GM20000 (cell line): ENCODE measurements at regions not wholly inside any gene's neighbourhood (a gene's known extent, or its start where the extent isn't known, plus 50 kb on each side); places are given as distances from the start of the nearest gene placed in this dataset.
"Not testable (repeated sequence)": the region's sequence is repeated elsewhere in the genome, so short reads cannot be mapped to it uniquely, and the experiment has no call there.

Experiments
- DNase-seq: peaks from one replicate; pipeline ENCODE4 v3.0.0; 2012; ENCODE audit warnings: low spot score
- CTCF ChIP-seq: IDR thresholded peaks from 2 replicates; pipeline ENCODE4 v1.5.1; 2012; ENCODE audit warnings: mild to moderate bottlenecking, control low read depth; ENCODE audit errors: extremely low read depth, missing control alignments

DNA sequence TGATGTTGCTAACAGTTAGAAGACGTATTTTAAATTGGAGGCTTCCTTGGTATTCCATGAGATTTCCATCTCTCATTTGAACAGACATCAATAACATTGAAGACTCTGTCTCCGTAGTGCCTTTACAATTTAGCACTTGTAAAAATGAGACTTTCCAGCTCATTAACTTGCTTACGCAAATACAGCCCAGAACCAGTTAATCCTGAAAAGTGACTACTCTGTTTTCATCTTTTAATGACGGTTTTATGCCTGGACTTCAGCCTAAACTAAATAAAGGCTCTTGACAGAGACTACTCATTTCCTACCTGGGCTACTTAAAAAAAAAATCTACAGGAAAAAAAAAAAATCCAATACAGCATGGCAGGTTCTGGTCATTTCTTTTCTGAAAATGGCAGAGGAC, 148.6 kb downstream of the LRATD1 start:
- no peak for DNase-seq

GRCh38 chr2:14788814-14789213, 156.3 kb downstream of the LRATD1 start:
- not testable (repeated sequence) for DNase-seq

More for the DNA sequence above, 148.6 kb downstream of the LRATD1 start:
- TF ChIP-seq CTCF = no peak

GRCh38 chr2:14790041-14790640, 157.6 kb downstream of the LRATD1 start:
- no peak for TF ChIP-seq CTCF
- no peak for DNase-seq

- no peak for TF ChIP-seq CTCF
- DNase-seq = no peak
These were observed 171.5 kb downstream of the LRATD1 start for GRCh38 chr2:14803994-14804393.

- TF ChIP-seq CTCF = no peak
- no peak for DNase-seq
These were observed 172.4 kb downstream of the LRATD1 start for GRCh38 chr2:14804902-14805301.

DNA sequence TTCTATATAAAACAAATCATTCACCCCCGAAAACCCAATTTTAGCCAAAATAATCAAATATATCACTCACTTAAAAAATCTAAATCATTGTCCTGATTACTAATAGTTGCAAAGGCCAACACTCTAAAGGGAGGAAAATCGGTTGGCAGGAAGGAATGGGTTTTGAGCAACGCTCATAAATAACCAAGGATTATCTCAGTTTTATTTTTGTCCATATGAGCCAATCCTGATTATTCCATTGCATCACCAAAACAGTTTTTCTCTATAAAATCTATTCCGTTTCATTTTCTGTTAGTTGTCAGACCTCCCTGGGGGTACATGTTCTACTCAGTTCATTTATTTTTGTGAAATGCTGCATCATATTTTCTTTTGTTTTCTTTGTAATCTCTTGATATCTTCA, 174.1 kb downstream of the LRATD1 start:
- DNase-seq = no peak
- TF ChIP-seq CTCF = no peak

DNA sequence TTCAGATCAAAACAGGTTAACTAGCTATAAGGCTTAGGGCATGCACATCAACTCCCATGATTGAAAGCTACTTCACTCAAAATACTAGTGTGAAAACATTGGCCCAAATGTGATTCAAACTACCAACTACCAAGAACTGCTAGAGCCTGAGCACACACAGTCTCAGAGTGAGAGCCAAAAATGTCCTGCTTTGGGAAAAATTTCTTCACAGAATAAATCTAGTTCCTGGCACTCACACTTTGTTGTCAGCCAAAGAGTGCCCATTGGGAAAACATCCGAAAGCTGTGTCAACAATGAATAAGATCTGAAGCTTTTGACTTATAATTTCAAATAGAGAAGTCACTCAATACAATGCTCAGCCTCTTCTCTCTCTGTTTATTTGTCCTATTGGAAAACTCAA, 182.7 kb downstream of the LRATD1 start:
- no peak for DNase-seq
- no peak for TF ChIP-seq CTCF
